ENCODE measurements at regions not wholly inside any gene's neighbourhood (a gene's known extent, or its start where the extent isn't known, plus 50 kb on each side); places are given as distances from the start of the nearest gene placed in this dataset.

- no peak for TF ChIP-seq CTCF (IDR thresholded peaks at IDR 0.05; ENCODE audit: insufficient read depth, low read length)
Measured at GRCh38 chr12:4001841-4002240, 128.6 kb upstream of the PARP11 start.

GRCh38 chr12:4001031-4001430 lies 127.8 kb upstream of the PARP11 start:
- TF ChIP-seq CTCF (IDR thresholded peaks at IDR 0.05; ENCODE audit: insufficient read depth, low read length) = no peak
- DNase-seq (ENCODE audit: low read depth) = no peak
- no peak overlapping the region for H3K4me3 ChIP-seq (ENCODE audit: low read depth, low read length)

More at GRCh38 chr12:4001841-4002240, 128.6 kb upstream of the PARP11 start:
- H3K4me3 ChIP-seq (ENCODE audit: low read depth, low read length) = no peak overlapping the region
- no peak for DNase-seq (ENCODE audit: low read depth)

- no peak for TF ChIP-seq CTCF (IDR thresholded peaks at IDR 0.05; ENCODE audit: insufficient read depth, low read length)
- DNase-seq (ENCODE audit: low read depth) = no peak
- no peak overlapping the region for H3K4me3 ChIP-seq (ENCODE audit: low read depth, low read length)
Measured at GRCh38 chr12:3999904-4000303, 126.7 kb upstream of the PARP11 start.

- TF ChIP-seq CTCF (IDR thresholded peaks at IDR 0.05; ENCODE audit: insufficient read depth, low read length) = no peak
- H3K4me3 ChIP-seq (ENCODE audit: low read depth, low read length) = no peak overlapping the region
- DNase-seq (ENCODE audit: low read depth) = no peak
Measured at GRCh38 chr12:3998968-3999792, 126.0 kb upstream of the PARP11 start.

- DNase-seq (ENCODE audit: low read depth) = no peak
- TF ChIP-seq CTCF (IDR thresholded peaks at IDR 0.05; ENCODE audit: insufficient read depth, low read length) = no peak
- no peak overlapping the region for H3K4me3 ChIP-seq (ENCODE audit: low read depth, low read length)
Measured at GRCh38 chr12:3998397-3998796, 125.2 kb upstream of the PARP11 start.

- no peak for TF ChIP-seq CTCF (IDR thresholded peaks at IDR 0.05; ENCODE audit: insufficient read depth, low read length)
- no peak overlapping the region for H3K4me3 ChIP-seq (ENCODE audit: low read depth, low read length)
- DNase-seq (ENCODE audit: low read depth) = no peak
Measured at GRCh38 chr12:3996322-3996721, 123.1 kb upstream of the PARP11 start.

- TF ChIP-seq CTCF (IDR thresholded peaks at IDR 0.05; ENCODE audit: insufficient read depth, low read length) = no peak
- no peak for DNase-seq (ENCODE audit: low read depth)
- H3K4me3 ChIP-seq (ENCODE audit: low read depth, low read length) = no peak overlapping the region
Measured at GRCh38 chr12:3995306-3995705, 122.1 kb upstream of the PARP11 start.

Measured in fibroblast of the aortic adventitia (primary cell).